ENCODE measurements at regions not wholly inside any gene's neighbourhood (a gene's known extent, or its start where the extent isn't known, plus 50 kb on each side); places are given as distances from the start of the nearest gene placed in this dataset.

DNA sequence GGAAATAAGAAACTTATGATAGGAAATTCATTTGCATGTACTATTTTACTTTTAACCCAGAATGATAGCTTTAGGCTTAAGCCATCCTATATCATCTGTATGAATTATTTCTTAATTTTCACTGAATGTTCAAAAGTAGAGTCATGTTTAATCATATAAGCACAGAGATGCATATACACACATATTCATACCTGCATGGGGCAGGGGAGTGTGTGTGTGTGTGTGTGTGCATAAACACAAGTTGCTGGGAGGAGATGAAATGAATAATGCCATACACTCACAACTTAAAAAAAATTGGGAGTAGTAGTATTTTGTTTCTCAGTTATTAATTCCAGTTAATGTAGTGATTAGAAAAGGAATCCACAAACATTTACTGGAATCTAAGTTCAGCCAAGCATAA is 83.1 kb upstream of the IKZF1 start:
- Histone ChIP-seq H3K9ac (no peak overlapping the region), H3K79me2 (ENCODE audit: insufficient read depth) (no peaks in the 10 kb centered on the region), H3K27me3 (ENCODE audit: insufficient read depth) (no peaks in the 10 kb centered on the region), H3K27ac (ENCODE audit: low read depth in 2 of 2, low read length in 1 of 2) (no peak overlapping the region), H3K36me3 (replicated peaks in 1 of 2; ENCODE audit: control insufficient read depth in 1 of 2, insufficient read depth in 2 of 2, low read length in 1 of 2) (peaks cover 0 to 2% of the 10 kb centered on the region in 2 experiments), H3K4me3 (ENCODE audit: low read depth in 2 of 2, low read length in 1 of 2) (no peak overlapping the region), H3K4me2 (no peak overlapping the region), H3K9me2 (no peaks in the 10 kb centered on the region), H4K20me1 (ENCODE audit: insufficient read depth) (0 out of 2 replicates have a peak, but pooled peaks cover 3% of the 10 kb centered on the region), H3K4me1 (ENCODE audit: control insufficient read depth in 1 of 2, insufficient read depth in 2 of 2, low read depth in 1 of 2, low read length in 1 of 2) (no peaks in the 10 kb centered on the region), H3F3A (replicated peaks; ENCODE audit: insufficient read depth) (no peaks in the 10 kb centered on the region), H3K9me3 (peaks cover 15% of the 10 kb centered on the region; the same call in 1 of the 2 replicates), H2AFZ (ENCODE audit: low read depth) (no peak overlapping the region)
- TF ChIP-seq FOXM1 (IDR thresholded peaks at IDR 0.05; ENCODE audit: low read depth) (no peak), FOXJ3 (CRISPR knock-in tag; IDR thresholded peaks at IDR 0.05) (no peak), JUND (IDR thresholded peaks at IDR 0.05) (no peak), MEF2A (IDR thresholded peaks at IDR 0.05; ENCODE audit: borderline replicate concordance, low read depth) (no peak), REST (IDR thresholded peaks at IDR 0.05; ENCODE audit: low read depth, low read length) (no peak), TEAD4 (IDR thresholded peaks at IDR 0.05; ENCODE audit: borderline replicate concordance, insufficient read depth) (no peak)
- DNase-seq, result no peak
- ChIA-PET CTCF (interaction anchor here (1.6 to 2.2 kb wide), 3 partner anchors 14 to 197 kb away, joined by 5 to 6 read pairs (median 6); no protein-coding TSS in a partner anchor), POLR2A (no interaction called here)

- H3F3A ChIP-seq (replicated peaks; ENCODE audit: insufficient read depth), result no peaks in the 10 kb centered on the region
- CTCF ChIA-PET, result interaction anchor here (1.0 to 2.2 kb wide), 4 partner anchors 14 to 247 kb away, joined by 3 to 6 read pairs (median 6); no protein-coding TSS in a partner anchor
- H3K9me2 ChIP-seq, result no peaks in the 10 kb centered on the region
- H3K9ac ChIP-seq, result no peak overlapping the region
- no peak for TF ChIP-seq CTCF (IDR thresholded peaks at IDR 0.05)
- no peak for TF ChIP-seq FOSL2 (IDR thresholded peaks at IDR 0.05; ENCODE audit: borderline replicate concordance, low read depth)
- TF ChIP-seq RFX5 (IDR thresholded peaks at IDR 0.05; ENCODE audit: low read length), result no peak
- TF ChIP-seq, protein P1, sequence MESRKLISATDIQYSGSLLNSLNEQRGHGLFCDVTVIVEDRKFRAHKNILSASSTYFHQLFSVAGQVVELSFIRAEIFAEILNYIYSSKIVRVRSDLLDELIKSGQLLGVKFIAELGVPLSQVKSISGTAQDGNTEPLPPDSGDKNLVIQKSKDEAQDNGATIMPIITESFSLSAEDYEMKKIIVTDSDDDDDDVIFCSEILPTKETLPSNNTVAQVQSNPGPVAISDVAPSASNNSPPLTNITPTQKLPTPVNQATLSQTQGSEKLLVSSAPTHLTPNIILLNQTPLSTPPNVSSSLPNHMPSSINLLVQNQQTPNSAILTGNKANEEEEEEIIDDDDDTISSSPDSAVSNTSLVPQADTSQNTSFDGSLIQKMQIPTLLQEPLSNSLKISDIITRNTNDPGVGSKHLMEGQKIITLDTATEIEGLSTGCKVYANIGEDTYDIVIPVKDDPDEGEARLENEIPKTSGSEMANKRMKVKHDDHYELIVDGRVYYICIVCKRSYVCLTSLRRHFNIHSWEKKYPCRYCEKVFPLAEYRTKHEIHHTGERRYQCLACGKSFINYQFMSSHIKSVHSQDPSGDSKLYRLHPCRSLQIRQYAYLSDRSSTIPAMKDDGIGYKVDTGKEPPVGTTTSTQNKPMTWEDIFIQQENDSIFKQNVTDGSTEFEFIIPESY (IDR thresholded peaks at IDR 0.05; ENCODE audit: borderline replicate concordance, low read depth), result no peak
- no peak for TF ChIP-seq SMC3 (IDR thresholded peaks at IDR 0.05; ENCODE audit: low read depth, low read length)
- TF ChIP-seq CHD2 (IDR thresholded peaks at IDR 0.05; ENCODE audit: low read length, partially characterized antibody), result no peak
- no peak overlapping the region for H3K4me2 ChIP-seq
- H3K9me3 ChIP-seq, result peaks cover 15% of the 10 kb centered on the region; the same call in 1 of the 2 replicates
- no peak for DNase-seq
- H3K79me2 ChIP-seq (ENCODE audit: insufficient read depth), result no peaks in the 10 kb centered on the region
- H2AFZ ChIP-seq (ENCODE audit: low read depth), result no peak overlapping the region
- H3K4me3 ChIP-seq (ENCODE audit: low read depth in 2 of 2, low read length in 1 of 2), result no peak overlapping the region
- no peaks in the 10 kb centered on the region for H3K27me3 ChIP-seq (ENCODE audit: insufficient read depth)
- 0 out of 2 replicates have a peak, but pooled peaks cover 3% of the 10 kb centered on the region for H4K20me1 ChIP-seq (ENCODE audit: insufficient read depth)
- POLR2A ChIA-PET, result no interaction called here
- 5% methylated on average over 3 of the region's 3 CpGs for WGBS (ENCODE audit: low lambda C conversion rate)
- H3K4me1 ChIP-seq (ENCODE audit: control insufficient read depth in 1 of 2, insufficient read depth in 2 of 2, low read depth in 1 of 2, low read length in 1 of 2), result no peaks in the 10 kb centered on the region
- peaks cover 0 to 2% of the 10 kb centered on the region in 2 experiments for H3K36me3 ChIP-seq (replicated peaks in 1 of 2; ENCODE audit: control insufficient read depth in 1 of 2, insufficient read depth in 2 of 2, low read length in 1 of 2)
- no peak overlapping the region for H3K27ac ChIP-seq (ENCODE audit: low read depth in 2 of 2, low read length in 1 of 2)
Measured at GRCh38 chr7:50221028-50221427, 83.5 kb upstream of the IKZF1 start.
